ENCODE measurements at regions not wholly inside any gene's neighbourhood (a gene's known extent, or its start where the extent isn't known, plus 50 kb on each side); places are given as distances from the start of the nearest gene placed in this dataset.

GRCh38 chr2:164110515-164110914, 374.7 kb upstream of the FIGN start:
- no peak for TF ChIP-seq CTCF (IDR thresholded peaks at IDR 0.05; ENCODE audit: low read depth, low read length)

GRCh38 chr2:164109006-164109405, 373.2 kb upstream of the FIGN start:
- no peak for DNase-seq (ENCODE audit: low read depth, low spot score)
- TF ChIP-seq CTCF (IDR thresholded peaks at IDR 0.05; ENCODE audit: low read depth, low read length): no peak
- Histone ChIP-seq H3K9me3 (ENCODE audit: control insufficient read depth, insufficient read depth, low read length) (no peaks in the 10 kb centered on the region; the same call in 1 of the 2 replicates), H3K27ac (ENCODE audit: low read depth, low read length) (no peak overlapping the region), H3K4me3 (ENCODE audit: low read depth, low read length) (no peak overlapping the region), H3K27me3 (ENCODE audit: control insufficient read depth, insufficient read depth, low read length) (no peaks in the 10 kb centered on the region)
- ChIA-PET CTCF (no interaction called here), POLR2A (no interaction called here)

More at GRCh38 chr2:164110515-164110914, 374.7 kb upstream of the FIGN start:
- Histone ChIP-seq H3K27ac (ENCODE audit: low read depth, low read length) (no peak overlapping the region), H3K9me3 (ENCODE audit: control insufficient read depth, insufficient read depth, low read length) (no peaks in the 10 kb centered on the region; the same call in 1 of the 2 replicates), H3K27me3 (ENCODE audit: control insufficient read depth, insufficient read depth, low read length) (no peaks in the 10 kb centered on the region), H3K4me3 (ENCODE audit: low read depth, low read length) (no peak overlapping the region)
- DNase-seq (ENCODE audit: low read depth, low spot score): no peak
- ChIA-PET CTCF (no interaction called here), POLR2A (no interaction called here)

GRCh38 chr2:164103271-164103670, 367.5 kb upstream of the FIGN start:
- ChIA-PET POLR2A (no interaction called here), CTCF (no interaction called here)
- no peaks in the 10 kb centered on the region for H3K27me3 ChIP-seq (ENCODE audit: control insufficient read depth, insufficient read depth, low read length)
- H3K4me3 ChIP-seq (ENCODE audit: low read depth, low read length): no peak overlapping the region
- DNase-seq (ENCODE audit: low read depth, low spot score): no peak
- no peaks in the 10 kb centered on the region for H3K9me3 ChIP-seq (ENCODE audit: control insufficient read depth, insufficient read depth, low read length)
- TF ChIP-seq CTCF (IDR thresholded peaks at IDR 0.05; ENCODE audit: low read depth, low read length): no peak
- H3K27ac ChIP-seq (ENCODE audit: low read depth, low read length): no peak overlapping the region

GRCh38 chr2:164102366-164102765, 366.6 kb upstream of the FIGN start:
- ChIA-PET CTCF (no interaction called here), POLR2A (no interaction called here)
- Histone ChIP-seq H3K9me3 (ENCODE audit: control insufficient read depth, insufficient read depth, low read length) (no peaks in the 10 kb centered on the region), H3K4me3 (ENCODE audit: low read depth, low read length) (no peak overlapping the region), H3K27ac (ENCODE audit: low read depth, low read length) (no peak overlapping the region), H3K27me3 (ENCODE audit: control insufficient read depth, insufficient read depth, low read length) (no peaks in the 10 kb centered on the region)
- no peak for TF ChIP-seq CTCF (IDR thresholded peaks at IDR 0.05; ENCODE audit: low read depth, low read length)
- DNase-seq (ENCODE audit: low read depth, low spot score): no peak

- no peak for DNase-seq (ENCODE audit: low read depth, low spot score)
- TF ChIP-seq CTCF (IDR thresholded peaks at IDR 0.05; ENCODE audit: low read depth, low read length): no peak
- Histone ChIP-seq H3K9me3 (ENCODE audit: control insufficient read depth, insufficient read depth, low read length) (no peaks in the 10 kb centered on the region), H3K27ac (ENCODE audit: low read depth, low read length) (no peak overlapping the region), H3K4me3 (ENCODE audit: low read depth, low read length) (no peak overlapping the region), H3K27me3 (ENCODE audit: control insufficient read depth, insufficient read depth, low read length) (no peaks in the 10 kb centered on the region)
- CTCF ChIA-PET: no interaction called here
- POLR2A ChIA-PET: no interaction called here
Observed at GRCh38 chr2:164091673-164092072, 355.9 kb upstream of the FIGN start.
